ENCODE measurements at regions not wholly inside any gene's neighbourhood (a gene's known extent, or its start where the extent isn't known, plus 50 kb on each side); places are given as distances from the start of the nearest gene placed in this dataset.

- TF ChIP-seq ZFX (IDR thresholded peaks at IDR 0.05; ENCODE audit: borderline replicate concordance), result no peak
- TF ChIP-seq, protein P1, sequence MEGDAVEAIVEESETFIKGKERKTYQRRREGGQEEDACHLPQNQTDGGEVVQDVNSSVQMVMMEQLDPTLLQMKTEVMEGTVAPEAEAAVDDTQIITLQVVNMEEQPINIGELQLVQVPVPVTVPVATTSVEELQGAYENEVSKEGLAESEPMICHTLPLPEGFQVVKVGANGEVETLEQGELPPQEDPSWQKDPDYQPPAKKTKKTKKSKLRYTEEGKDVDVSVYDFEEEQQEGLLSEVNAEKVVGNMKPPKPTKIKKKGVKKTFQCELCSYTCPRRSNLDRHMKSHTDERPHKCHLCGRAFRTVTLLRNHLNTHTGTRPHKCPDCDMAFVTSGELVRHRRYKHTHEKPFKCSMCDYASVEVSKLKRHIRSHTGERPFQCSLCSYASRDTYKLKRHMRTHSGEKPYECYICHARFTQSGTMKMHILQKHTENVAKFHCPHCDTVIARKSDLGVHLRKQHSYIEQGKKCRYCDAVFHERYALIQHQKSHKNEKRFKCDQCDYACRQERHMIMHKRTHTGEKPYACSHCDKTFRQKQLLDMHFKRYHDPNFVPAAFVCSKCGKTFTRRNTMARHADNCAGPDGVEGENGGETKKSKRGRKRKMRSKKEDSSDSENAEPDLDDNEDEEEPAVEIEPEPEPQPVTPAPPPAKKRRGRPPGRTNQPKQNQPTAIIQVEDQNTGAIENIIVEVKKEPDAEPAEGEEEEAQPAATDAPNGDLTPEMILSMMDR (IDR thresholded peaks at IDR 0.05), result no peak
These were observed 488.0 kb upstream of the CDH18 start for GRCh38 chr5:20476016-20476415.
